Bronchial epithelial cell (primary cell): ENCODE measurements at regions not wholly inside any gene's neighbourhood (a gene's known extent, or its start where the extent isn't known, plus 50 kb on each side); places are given as distances from the start of the nearest gene placed in this dataset.

Experiments
- DNase-seq: peaks from one replicate; pipeline ENCODE4 v3.0.0-alpha.2; 2010; ENCODE audit warnings: low read depth
- FAIRE-seq: peaks from 2 replicates; lab custom pipeline; 2011; peaks lifted over from hg19 to GRCh38; lab: Jason Lieb, UNC
- H3K27me3 ChIP-seq: 2 replicates; pipeline ENCODE4 v1.5.1; 2011; ENCODE audit warnings: low read length; ENCODE audit not compliant: control insufficient read depth, insufficient read depth
- H3K36me3 ChIP-seq: 2 replicates; pipeline ENCODE4 v1.5.1; 2011; ENCODE audit warnings: low read length; ENCODE audit not compliant: control insufficient read depth, insufficient read depth
- H3K4me3 ChIP-seq: 2 replicates; pipeline ENCODE4 v1.5.1; 2011; ENCODE audit warnings: mild to moderate bottlenecking, low read depth, low read length, control low read depth
- TF ChIP-seq, protein P1 (sequence below): IDR thresholded peaks from 2 replicates; pipeline ENCODE4 v1.5.1; 2011; ENCODE audit warnings: mild to moderate bottlenecking, moderate library complexity, low read length, control low read depth, inconsistent platforms; ENCODE audit not compliant: insufficient read depth, severe bottlenecking

DNA sequence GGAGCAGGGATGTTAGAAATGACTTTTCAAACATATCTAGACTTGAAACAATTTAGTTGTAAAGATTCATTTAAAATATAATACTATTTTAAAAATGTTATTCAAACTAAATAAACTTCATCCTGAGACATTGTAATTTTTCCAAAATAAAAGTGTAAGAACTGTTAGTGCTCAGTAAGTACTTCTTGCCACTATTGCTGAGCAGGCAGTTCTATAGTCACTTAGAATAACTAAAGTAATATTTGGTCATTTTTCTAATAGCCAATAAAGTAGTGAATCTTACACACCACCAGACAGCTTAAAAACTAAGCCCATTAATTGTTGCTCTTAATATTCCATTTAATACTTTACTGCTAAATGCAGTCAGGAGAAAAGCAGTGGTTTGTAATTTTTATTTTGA is 1120.0 kb upstream of the CDH10 start:
- Histone ChIP-seq H3K4me3 (no peak overlapping the region), H3K27me3 (no peaks in the 10 kb centered on the region), H3K36me3 (no peaks in the 10 kb centered on the region)
- DNase-seq = no peak
- no peak for FAIRE-seq
- TF ChIP-seq, protein P1, sequence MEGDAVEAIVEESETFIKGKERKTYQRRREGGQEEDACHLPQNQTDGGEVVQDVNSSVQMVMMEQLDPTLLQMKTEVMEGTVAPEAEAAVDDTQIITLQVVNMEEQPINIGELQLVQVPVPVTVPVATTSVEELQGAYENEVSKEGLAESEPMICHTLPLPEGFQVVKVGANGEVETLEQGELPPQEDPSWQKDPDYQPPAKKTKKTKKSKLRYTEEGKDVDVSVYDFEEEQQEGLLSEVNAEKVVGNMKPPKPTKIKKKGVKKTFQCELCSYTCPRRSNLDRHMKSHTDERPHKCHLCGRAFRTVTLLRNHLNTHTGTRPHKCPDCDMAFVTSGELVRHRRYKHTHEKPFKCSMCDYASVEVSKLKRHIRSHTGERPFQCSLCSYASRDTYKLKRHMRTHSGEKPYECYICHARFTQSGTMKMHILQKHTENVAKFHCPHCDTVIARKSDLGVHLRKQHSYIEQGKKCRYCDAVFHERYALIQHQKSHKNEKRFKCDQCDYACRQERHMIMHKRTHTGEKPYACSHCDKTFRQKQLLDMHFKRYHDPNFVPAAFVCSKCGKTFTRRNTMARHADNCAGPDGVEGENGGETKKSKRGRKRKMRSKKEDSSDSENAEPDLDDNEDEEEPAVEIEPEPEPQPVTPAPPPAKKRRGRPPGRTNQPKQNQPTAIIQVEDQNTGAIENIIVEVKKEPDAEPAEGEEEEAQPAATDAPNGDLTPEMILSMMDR = no peak

DNA sequence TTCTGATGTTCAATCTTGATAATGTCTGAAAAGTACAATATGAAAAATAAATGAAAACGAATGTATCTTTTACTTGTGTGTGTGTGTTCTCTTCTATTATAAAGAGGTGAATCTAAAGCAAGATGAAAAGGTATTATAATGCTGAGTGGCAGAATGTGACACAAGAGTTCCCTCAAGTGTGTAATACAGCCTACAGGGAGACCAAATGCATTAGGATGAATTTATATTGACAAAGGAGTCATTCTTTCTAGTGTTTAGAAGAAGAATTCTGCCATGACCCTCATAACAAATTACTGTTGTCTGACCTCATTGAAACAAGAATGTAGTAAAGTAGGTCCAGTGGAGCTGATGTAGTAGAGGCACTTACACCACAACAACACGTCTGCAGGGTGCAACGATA is 1119.0 kb upstream of the CDH10 start:
- TF ChIP-seq, protein P1 = no peak
- Histone ChIP-seq H3K27me3 (no peaks in the 10 kb centered on the region), H3K36me3 (no peaks in the 10 kb centered on the region), H3K4me3 (no peak overlapping the region)
- FAIRE-seq (no peak), DNase-seq (no peak)

DNA sequence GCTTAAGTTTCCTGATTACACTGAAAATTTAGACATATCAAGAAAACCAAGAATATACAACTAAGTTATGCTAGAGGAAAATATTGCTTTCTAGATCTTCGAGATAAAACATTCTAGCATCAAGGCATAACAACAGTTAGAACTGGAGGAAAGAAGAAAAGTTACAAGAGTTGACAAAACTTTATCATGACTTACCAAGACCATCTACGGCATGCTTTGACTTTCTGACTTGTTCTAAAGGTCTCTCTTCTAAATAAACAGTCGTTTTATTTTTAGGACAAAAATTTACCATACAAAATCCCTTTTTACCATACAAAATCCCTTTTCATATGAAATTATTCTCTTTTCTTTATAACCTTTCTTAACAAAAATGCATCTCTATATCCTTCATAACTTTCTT is 1110.1 kb upstream of the CDH10 start:
- Histone ChIP-seq H3K27me3 (no peaks in the 10 kb centered on the region), H3K36me3 (no peaks in the 10 kb centered on the region), H3K4me3 (no peak overlapping the region)
- TF ChIP-seq, protein P1 = no peak
- FAIRE-seq (no peak), DNase-seq (no peak)

DNA sequence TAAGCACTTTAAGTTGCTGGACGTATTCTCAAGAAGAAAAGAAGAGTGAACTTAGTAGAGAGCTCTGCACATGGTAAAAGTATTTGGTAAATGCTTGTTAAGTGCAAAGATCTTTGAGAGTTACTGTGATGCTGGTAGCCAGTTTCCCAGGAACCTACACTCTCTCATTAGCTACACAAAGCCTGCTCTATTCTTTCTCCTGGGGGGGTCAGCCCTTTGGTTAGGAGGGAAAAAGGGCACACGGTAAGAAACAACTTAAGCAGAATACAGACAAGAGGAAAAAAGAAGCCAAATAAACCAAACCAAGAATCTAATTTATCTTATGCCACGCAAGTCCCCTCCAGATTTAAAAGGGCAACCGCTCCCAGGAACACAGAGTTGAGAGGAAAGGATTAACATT is 1100.1 kb upstream of the CDH10 start:
- no peaks in the 10 kb centered on the region for H3K36me3 ChIP-seq
- H3K4me3 ChIP-seq = no peak overlapping the region
- TF ChIP-seq, protein P1 = no peak
- DNase-seq (no peak), FAIRE-seq (no peak)
- H3K27me3 ChIP-seq = no peaks in the 10 kb centered on the region

DNA sequence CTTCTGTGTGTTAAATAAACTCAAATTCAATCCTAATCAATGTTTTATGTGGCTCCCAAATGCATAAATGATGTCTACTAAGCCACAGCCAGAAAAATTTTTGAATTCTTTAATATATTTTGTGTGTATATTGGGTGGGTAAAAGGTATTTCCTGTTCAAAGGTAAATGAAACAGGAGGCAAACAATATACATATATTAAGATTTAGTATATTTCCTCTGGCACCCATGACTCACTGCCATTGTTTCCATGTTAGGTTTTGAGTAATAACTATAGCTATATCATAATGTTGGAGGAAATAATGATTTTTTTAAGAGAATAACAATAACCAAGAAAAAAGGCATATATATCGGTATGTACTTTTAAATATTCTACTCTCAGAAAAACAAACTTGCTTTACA is 1071.9 kb upstream of the CDH10 start:
- no peak for FAIRE-seq
- TF ChIP-seq, protein P1 = no peak
- H3K27me3 ChIP-seq = no peaks in the 10 kb centered on the region
- H3K4me3 ChIP-seq = no peak overlapping the region
- DNase-seq = no peak
- no peaks in the 10 kb centered on the region for H3K36me3 ChIP-seq

DNA sequence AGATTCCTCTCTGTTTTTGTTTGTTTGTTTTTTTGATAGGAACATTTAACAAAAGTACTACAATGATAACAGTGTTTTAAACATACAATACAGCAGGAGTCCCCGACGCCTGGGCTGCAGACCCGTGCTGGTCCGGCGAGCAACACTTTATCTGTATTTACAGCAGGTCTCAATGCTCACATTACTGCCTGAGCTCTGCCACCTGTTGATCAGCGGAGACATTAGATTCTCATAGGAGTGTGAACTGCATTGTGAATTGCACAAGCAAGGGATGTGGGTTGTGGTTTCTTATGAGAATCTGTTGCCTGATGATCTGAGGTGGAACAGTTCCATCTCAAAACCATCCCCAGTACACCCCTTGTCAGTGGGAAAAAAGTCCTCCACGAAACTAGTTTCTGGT is 1068.5 kb upstream of the CDH10 start:
- TF ChIP-seq, protein P1 = no peak
- no peaks in the 10 kb centered on the region for H3K27me3 ChIP-seq
- no peaks in the 10 kb centered on the region for H3K36me3 ChIP-seq
- DNase-seq (no peak), FAIRE-seq (no peak)
- no peak overlapping the region for H3K4me3 ChIP-seq
